Stimulated activated CD4-positive, alpha-beta T cell treated with anti-CD3 and anti-CD28 coated beads, Interleukin-12 subunit alpha, Interleukin-12 subunit beta, amount 100 ng/mL, for 24 hours (primary cell): ENCODE measurements at regions not wholly inside any gene's neighbourhood (a gene's known extent, or its start where the extent isn't known, plus 50 kb on each side); places are given as distances from the start of the nearest gene placed in this dataset.

Source experiments
- DNase-seq, 2 experiments: peaks; one replicate each; pipeline ENCODE4 v3.0.0-alpha.2; 2020; ENCODE audit warnings: low read depth in 2 of 2

- DNase-seq, result no peak
These were observed 186.2 kb downstream of the URI1 start for GRCh38 chr19:30128211-30128610.

GRCh38 chr19:30130356-30131122 is 188.5 kb downstream of the URI1 start:
- no peak for DNase-seq

- DNase-seq, result no peak
These were observed 189.2 kb downstream of the URI1 start for GRCh38 chr19:30131246-30131645.

GRCh38 chr19:30131722-30132291 is 189.8 kb downstream of the URI1 start:
- no peak for DNase-seq

GRCh38 chr19:30132343-30133075 is 190.5 kb downstream of the URI1 start:
- DNase-seq, result no peak

GRCh38 chr19:30133803-30134202 is 191.8 kb downstream of the URI1 start:
- no peak for DNase-seq

- DNase-seq, result no peak
These were observed 193.2 kb downstream of the URI1 start for GRCh38 chr19:30135093-30135757.

- DNase-seq, result no peak
These were observed 193.8 kb downstream of the URI1 start for GRCh38 chr19:30135797-30136196.

GRCh38 chr19:30136611-30137195 is 194.7 kb downstream of the URI1 start:
- no peak for DNase-seq

- DNase-seq, result no peak
These were observed 195.7 kb downstream of the URI1 start for GRCh38 chr19:30137747-30138146.

- DNase-seq, result no peak
These were observed 202.3 kb downstream of the URI1 start for GRCh38 chr19:30144242-30144758.

GRCh38 chr19:30144802-30145201 is 202.8 kb downstream of the URI1 start:
- DNase-seq, result no peak

GRCh38 chr19:30145467-30145866 is 203.4 kb downstream of the URI1 start:
- no peak for DNase-seq

- DNase-seq, result no peak
These were observed 204.3 kb downstream of the URI1 start for GRCh38 chr19:30146346-30146745.

- DNase-seq, result no peak
These were observed 206.2 kb downstream of the URI1 start for GRCh38 chr19:30148039-30148790.

- DNase-seq, result no peak
These were observed 206.8 kb downstream of the URI1 start for GRCh38 chr19:30148803-30149202.

GRCh38 chr19:30149300-30149699 is 207.3 kb downstream of the URI1 start:
- DNase-seq, result no peak

GRCh38 chr19:30150626-30151025 is 208.6 kb downstream of the URI1 start:
- DNase-seq, result no peak

- no peak for DNase-seq
These were observed 209.0 kb downstream of the URI1 start for GRCh38 chr19:30151081-30151480.

GRCh38 chr19:30152510-30153291 is 210.7 kb downstream of the URI1 start:
- DNase-seq, result no peak
